GM18909 (cell line): ENCODE measurements at regions not wholly inside any gene's neighbourhood (a gene's known extent, or its start where the extent isn't known, plus 50 kb on each side); places are given as distances from the start of the nearest gene placed in this dataset.

Experiments
- ATAC-seq: cut with Tn5 transposase; IDR thresholded peaks from one replicate; pipeline ENCODE4 v1.9.1; 2021; ENCODE audit warnings: mild to moderate bottlenecking; ENCODE audit not compliant: unreplicated experiment, poor library complexity

DNA sequence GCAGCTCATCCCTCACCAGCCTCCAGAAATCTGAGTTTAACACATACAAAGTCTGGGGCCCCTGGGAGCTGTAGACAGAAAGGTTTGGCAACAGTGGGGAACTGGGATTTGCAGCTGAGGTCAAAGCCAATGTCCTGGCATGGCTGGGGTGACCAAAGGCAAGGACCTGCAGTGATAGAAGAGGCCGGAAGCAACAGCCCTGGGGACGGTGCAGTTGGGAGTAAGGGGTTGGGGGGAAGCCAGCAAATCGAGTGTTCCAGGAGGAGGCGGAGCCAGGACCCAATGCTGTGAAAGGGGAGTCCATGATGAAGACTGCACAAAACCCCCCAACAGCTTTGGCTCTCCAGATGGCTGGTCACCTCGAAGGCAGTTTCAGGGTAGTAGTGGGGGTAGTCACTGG, 74.1 kb upstream of the SPATA12 start:
- no peak for ATAC-seq

DNA sequence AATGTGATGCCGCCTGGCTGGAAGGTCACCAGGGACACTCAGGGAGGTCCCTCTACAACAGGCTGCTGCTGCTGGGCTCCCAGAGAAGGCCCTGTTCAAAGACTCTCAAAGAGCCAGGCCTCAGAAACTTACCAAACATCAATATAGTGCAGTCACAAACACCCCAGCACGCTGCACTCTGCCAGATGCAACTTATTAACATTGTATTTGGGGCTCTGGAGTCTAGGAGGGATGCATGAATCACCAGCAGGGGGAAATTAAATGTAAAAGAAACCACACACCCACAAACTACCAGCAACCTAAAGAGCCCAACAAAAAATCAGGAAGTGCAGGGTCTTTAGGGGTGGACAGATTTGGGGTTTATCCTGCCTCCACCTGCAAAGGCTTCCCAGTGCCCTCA, 74.6 kb upstream of the SPATA12 start:
- no peak for ATAC-seq

DNA sequence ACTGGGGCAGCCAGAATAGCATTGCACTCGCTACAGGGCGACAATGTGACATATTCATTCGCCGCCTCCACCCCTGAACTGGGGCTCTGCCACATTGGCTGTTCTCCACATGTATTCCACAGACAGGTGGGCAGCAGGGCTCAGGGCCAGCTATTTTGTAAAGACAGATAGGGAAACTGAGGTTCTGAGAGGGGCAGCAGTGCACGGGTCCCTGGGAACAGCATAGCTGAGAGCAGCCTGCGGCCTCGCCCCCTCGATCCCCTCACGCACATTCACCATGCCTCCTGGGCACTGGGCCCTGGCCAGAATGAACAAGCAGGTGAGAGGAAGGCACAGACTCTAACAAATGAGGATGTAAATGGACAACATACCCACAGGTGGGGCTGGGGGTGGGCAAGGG, 75.0 kb upstream of the SPATA12 start:
- no peak for ATAC-seq

DNA sequence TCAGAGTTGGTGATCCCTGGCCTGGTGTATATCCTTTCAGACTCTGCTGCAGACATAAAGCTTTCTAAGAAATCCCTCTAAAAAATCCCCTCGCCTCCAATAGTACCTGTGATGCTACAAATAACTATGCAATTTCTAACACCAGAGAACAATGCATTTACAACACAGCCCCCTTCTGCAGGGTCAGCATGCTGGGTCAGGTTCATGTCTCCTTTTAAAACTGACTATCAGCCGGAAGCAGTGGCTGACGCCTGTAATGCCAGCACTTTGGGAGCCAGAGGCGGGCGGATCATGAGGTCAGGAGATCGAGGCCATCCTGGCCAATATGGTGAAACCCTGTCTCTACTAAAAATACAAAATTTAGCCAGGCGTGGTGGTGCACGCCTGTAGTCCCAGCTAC, 77.0 kb upstream of the SPATA12 start:
- no peak for ATAC-seq

DNA sequence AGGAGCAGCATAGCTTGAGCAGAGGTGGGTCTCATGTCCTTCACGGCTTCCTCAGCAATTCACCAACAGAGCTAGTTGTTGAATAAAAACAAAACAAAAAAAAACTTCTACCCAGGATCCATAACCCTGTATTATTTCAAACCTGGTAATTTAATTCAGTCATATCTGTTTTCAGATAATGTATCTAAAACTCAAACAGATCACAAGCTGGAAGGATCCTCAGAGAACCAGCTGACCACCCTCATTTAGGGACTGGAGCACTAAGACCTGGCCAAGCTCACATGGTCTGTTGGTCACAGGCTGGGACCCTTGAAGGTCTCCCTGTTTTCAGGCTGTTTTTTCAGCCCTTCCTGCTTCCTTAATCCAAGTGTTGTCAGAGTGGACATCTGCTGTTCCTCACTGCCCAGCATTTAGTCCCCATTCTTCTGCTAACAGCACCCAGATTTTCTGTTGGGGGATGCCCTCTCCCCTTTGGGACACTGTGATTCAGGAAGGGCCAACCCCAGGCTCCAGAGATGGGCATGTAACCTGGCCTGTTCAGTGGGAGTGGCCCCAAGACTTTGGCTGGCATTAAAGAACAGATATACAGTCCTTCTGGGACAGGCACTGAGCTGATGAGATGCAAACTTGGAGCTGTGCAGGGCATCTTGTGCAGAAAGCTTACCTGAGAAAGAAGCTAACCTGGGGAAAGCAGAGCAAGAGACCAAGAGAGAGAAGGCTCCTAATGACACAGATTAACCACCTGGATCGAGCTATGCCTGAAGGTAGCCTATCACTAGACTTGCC, 78.8 kb upstream of the SPATA12 start:
- no peak for ATAC-seq

DNA sequence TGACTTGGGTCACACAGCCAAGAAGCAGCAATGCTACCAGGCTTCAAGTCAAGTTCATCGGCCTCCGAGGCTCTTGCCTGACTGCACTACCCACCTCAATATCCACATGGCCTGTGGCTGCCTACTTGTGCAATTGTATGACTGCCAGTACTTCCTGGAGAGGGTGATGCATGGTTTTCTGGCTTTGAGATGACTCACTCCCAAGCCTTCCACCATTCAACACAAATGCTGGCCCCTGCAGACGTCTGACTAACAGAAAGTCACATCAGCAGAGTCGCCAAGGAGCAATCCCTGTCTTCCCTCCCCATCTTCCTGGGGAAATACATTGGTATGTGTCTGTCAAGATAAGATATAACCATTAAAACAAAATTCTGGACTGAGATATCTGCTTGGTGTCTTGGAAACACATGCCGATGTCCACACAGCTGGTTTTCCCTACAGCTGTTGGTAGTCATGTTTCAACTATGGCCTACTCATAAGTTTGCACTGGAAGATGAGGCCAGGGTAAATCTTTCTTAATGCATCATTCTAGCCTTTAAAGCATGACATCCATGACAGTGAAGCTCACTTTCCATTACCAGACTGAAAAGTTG, 79.6 kb upstream of the SPATA12 start:
- ATAC-seq: no peak

DNA sequence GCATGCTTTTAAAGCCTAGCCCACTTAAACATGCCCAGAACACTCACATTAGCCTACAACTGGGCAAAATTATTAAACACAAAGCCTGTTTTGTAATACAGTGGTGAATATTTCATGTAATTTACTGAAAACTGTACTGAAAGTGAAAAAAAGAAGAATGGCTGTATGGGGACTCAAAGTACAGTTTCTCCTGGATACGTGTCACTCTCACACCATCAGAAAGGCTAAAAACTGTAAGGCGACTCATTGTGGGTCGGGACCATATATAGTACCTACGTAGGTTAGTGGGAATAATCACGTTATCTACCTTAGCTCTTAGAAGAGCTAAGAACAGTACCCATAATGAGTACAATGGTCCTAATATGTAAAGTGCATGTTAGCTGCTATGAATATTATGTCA, 80.2 kb upstream of the SPATA12 start:
- ATAC-seq: no peak

DNA sequence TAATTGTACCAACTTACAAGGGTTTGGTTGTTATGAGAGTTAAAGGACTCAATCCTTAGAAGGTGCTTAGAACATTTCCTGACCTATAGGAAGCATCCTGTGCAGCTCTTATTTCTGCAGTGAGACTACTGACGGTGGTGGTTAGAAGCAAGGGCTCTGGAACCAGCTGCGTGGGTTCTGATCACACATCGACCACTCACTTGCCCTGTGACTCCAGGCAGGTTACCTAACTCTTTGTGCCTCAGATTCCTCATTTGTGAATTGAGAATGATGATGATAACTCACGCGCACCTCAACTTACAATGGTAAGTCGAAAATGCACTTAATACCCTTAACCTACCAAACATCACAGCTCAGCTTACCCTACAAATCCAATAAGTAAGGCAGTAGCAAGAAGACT, 80.7 kb upstream of the SPATA12 start:
- ATAC-seq: no peak

DNA sequence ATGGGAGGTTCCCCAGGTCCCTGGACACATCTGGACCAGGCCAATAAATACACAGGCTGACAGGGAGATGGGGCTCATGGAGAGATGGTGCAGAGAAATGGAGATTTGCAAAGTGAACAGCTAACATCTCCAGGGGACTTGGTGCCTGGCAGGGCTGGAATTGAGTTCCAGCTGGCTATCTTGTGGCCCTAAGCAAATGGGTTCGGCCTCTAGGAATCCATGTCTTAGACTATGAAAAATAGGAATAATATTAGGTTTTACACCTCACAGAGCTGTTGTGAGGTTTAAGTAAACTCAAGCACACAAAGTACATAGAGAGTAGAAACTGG, 82.9 kb upstream of the SPATA12 start:
- no peak for ATAC-seq

DNA sequence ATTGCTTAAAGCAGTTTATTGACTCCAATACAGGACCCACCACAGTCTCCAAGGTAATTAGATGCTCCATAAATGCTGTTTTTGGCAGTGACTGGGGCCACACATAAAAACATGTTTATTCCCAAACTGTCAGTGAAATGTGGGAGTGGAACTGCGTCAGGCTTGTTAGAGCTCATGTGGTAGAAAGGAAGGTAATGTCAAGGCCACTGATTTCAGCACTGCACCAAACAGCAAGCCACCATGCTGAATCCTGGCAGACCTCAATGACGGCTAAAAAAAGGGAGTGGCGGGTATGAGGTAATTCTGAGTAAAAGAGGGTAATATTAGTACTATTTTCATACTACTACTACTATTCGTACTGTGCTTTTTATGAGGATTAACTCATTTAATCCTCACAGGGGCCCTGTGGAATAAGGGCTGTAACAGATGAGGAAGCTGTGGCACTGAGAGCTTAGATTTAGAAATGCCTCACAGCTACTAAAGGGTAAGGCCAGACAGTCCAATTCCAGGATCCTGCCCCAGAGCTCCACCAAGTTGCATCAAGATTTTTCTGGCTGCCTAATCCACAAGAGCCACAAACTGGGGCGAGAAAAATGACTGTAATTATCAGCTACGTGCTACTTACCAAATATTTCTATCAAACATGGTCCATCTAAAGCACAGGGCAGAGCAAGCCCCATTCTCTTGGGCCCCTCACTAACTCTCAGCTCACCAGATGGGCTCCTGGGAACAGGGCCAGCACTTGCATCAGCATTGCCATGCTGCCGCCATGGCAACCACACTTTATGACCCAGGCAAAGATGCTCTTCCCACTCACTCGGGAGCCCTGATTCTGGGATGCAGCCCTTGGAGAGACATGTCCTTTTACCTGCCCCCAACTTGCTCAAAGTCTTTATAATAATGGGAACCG, 83.6 kb upstream of the SPATA12 start:
- ATAC-seq: no peak

DNA sequence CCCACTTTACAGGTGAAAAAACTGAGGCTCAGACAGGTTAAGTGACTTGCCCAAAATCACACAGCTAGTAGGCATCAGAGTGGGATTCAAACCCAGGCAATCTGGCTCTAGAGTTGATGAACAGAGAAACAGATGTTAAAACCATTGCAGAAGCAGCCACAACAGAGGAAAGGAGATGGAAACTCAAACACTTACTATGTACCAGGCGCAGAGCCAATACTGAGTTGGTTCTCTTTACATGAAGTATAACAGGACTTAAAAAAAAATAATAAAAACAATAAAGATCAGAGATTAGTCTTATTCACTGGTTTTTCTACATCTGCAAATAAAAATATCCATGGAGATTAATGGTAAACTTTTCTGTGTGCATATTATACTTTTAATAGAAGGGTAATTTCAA, 84.9 kb upstream of the SPATA12 start:
- ATAC-seq: no peak

DNA sequence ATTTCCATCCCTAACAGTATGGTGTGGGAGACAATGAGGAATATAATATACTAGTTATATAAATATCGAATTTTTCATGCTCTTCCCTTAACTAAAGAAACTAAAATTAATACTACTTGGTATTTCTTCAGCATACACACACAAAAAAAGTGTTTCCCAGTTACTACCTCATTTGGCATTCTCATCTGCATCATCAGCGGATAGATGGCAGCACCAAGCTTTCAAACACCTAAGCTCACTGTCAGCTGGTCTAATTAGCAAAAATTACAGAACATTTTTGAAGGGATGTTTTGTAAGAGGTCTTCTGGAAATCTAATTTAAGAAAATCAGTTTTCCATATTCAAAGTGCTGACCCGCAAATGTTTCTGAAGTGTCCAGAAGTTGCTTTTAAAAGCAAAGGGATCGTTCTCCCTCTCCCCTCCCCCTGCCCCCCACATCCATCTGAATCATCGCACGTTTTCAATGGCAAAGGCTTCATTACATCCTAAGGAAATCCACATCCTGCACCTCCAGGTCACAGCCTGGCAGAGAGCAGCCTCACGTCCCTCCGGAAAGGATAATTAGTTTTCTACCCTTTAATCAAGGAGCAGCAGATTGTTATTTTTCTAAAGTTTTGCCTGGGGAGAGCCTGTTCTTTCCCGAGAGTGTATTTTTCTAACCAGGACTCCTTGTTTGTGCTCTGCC, 86.1 kb upstream of the SPATA12 start:
- ATAC-seq: no peak

DNA sequence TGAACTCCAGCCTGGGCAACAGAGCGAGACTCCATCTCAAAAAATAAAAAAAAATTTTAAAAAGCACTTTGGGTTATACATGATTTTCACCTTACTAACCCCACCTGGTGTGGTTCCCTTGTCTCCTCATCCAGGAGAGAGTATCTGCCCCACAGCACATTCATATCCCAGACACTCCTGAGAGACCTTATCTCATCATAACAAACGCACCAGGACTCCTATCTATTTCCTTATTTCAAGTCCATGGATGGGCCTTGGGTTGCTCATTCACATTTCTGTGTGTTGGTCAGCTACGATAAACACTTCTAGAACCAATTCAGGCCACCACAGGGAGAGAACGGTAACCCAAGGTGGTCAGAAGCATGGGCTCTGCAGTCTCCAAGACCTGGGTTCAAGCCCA, 88.6 kb upstream of the SPATA12 start:
- ATAC-seq: no peak

DNA sequence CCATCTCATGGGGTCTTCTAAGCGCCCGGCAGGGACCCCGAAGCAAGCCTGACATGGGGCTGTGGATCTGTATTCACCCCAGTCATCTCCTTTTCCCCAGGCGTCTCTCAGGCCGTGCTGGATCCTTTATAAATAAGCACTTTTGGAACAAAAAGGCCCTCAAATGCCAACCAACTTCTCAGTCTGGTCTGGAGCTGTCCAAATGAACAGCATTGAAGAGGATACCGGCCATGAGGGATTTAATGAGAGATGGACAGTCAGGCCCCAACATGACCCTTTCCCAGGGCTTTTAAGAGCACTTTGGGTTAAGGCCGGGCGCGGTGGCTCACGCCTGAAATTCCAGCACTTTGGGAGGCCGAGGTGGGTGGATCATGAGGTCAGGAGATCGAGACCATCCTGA, 89.2 kb upstream of the SPATA12 start:
- no peak for ATAC-seq

DNA sequence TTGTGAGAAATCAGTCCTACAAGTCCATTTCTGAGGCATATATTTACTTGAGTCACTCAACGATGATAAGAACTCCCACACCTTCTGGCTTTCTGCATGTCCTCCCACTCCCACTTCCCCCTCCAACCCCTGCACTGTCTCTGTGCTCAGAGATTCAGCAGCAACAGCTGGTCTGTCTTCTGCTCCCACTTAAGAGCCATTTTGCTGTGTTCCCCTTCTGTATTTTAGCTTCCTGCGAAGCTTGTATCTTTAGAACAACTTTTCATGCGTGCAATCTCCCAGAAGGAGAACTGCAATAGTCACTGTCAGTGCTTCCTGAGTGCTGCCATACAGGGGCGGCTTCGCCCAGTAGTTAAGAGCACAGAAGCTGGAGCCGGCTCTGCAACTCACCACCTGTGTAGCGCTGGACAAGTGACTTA, 90.0 kb upstream of the SPATA12 start:
- ATAC-seq: no peak

DNA sequence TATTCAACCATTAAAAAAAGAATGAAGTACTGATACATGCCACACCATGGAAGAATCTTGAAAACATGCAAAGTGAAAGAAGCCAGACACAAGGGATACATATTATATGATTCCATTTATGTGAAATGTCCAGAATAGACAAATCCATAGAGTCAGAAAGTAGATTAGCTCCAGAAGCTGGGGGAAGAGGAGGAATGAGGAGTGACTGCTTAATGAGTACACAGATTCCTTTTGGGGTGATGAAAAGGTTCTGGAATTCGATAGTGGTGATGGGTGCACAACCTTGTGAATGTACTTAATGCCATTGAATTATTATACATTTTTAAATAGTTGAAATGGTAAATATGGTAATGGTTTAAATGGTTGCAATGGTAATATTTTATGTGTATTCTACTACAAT, 90.6 kb upstream of the SPATA12 start:
- no peak for ATAC-seq

DNA sequence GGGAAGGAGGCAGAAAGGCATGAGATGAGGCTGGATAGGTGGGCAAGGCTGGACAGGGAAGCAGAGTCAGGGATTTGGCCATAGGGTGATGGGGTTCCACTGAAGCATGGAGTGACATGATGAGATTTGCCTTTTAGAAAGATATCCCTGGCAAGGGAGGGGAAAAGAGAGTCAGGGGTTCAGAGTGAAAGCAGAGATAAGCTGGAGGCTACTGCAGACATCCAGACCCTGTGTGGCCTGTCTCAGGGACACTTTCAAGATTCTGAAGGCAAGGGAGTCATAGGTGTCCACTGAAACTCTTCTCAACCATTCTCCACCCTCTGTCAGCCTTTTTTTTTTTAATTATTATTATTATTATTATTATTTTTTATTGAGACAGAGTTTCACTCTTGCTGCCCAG, 94.0 kb upstream of the SPATA12 start:
- no peak for ATAC-seq

DNA sequence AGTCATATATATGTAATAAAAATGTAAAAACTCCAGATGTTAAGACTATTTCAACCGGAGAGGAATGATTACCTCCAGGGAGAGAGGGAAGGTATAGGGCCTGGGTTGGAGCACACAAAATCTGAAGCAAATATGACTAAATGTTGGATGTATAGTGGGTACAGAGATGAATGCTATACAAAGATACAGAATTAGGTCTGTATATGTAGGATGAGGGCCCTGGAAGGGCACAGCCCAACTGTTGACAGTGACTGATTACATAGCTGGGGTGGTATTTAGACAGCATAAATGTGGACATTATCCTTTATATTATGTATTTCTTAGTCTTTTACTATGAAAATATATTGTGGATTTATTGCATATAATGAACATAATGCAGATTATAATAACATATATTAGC, 94.4 kb upstream of the SPATA12 start:
- ATAC-seq: no peak

DNA sequence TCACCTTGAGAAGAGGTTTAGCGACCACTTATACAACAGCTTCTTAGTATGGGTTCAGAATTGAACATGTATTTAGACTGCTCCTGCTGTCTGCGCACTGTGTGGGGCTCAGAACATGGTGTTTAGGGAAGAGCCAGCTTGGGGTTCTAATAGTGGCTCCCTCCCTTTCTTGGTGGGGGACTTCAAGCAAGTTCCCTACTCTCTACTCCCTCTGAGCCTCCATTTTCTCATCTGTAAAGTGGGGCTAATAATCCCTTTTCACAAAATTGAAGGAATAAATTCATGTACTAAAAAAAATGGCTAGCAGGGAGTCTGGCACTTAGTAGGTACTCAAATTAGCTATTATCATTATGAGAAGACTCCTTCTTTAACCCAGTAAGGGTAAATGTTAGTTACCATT, 97.5 kb upstream of the SPATA12 start:
- ATAC-seq: no peak

DNA sequence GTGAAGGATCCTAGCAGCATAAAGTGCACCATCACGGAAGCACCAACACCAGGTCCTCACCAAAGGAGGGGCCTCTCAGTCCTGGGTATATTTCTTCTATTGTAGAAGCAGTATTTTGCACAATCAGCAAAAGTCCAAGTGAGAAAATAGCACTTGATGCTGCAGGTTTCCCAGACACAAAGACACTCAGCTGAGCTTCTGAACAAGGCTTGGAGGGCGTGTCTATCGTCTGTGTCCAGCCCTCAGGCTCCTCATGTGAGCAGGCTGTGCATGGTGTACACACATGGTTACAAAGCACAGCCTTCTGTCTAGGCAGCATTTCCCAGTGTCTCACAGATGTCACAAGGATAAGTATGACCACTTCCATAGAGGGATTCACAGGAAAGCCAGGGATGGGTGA, 98.3 kb upstream of the SPATA12 start:
- no peak for ATAC-seq
